ENCODE measurements at regions not wholly inside any gene's neighbourhood (a gene's known extent, or its start where the extent isn't known, plus 50 kb on each side); places are given as distances from the start of the nearest gene placed in this dataset.

DNA sequence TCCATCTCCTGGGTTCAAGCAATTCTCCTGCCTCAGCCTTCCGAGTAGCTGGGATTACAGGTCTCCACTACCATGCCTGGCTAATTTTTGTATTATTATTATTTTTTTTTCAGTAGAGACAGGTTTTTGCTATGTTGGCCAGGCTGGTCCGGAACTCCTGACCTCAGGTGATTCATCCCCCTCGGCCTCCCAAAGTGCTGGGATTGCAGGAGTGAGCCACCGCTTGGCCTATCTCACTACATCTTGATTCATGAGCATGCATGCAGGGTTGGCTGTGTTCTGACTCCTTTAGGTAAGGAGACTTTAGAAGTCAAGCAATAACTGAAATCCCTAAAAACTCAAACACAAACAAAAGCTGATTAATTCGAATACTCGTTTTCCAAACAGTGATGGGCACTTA lies 80.9 kb downstream of the GJA1 start:
- Histone ChIP-seq H3K9me3 (ENCODE audit: control insufficient read depth, insufficient read depth, low read length) (no peaks in the 10 kb centered on the region), H3K27ac (ENCODE audit: low read length) (no peak overlapping the region), H3K36me3 (ENCODE audit: control insufficient read depth, insufficient read depth, low read length) (no peaks in the 10 kb centered on the region), H3K4me1 (ENCODE audit: control insufficient read depth, insufficient read depth, low read length) (no peaks in the 10 kb centered on the region), H3K27me3 (ENCODE audit: control insufficient read depth, insufficient read depth, low read length) (no peaks in the 10 kb centered on the region), H3K4me3 (ENCODE audit: low read length) (no peak overlapping the region)
- TF ChIP-seq CTCF (IDR thresholded peaks at IDR 0.05): no peak
- Mint-ChIP-seq H3K4me3 (no peak overlapping the region), H3K4me1 (no peaks in the 10 kb centered on the region), H3K36me3 (no peaks in the 10 kb centered on the region), H3K9me3 (peaks cover 0 to 2% of the 10 kb centered on the region in 2 donors), H3K27ac (no peak overlapping the region), H3K27me3 (ENCODE audit: low read depth in 2 of 2) (no peaks in the 10 kb centered on the region)
- intact Hi-C loops (cut with micrococcal nuclease): no loop called here
- DNase-seq (no peak), ATAC-seq (no peak)
- 93% methylated on average over 3 of the region's 6 CpGs for WGBS (ENCODE audit: insufficient coverage)

DNA sequence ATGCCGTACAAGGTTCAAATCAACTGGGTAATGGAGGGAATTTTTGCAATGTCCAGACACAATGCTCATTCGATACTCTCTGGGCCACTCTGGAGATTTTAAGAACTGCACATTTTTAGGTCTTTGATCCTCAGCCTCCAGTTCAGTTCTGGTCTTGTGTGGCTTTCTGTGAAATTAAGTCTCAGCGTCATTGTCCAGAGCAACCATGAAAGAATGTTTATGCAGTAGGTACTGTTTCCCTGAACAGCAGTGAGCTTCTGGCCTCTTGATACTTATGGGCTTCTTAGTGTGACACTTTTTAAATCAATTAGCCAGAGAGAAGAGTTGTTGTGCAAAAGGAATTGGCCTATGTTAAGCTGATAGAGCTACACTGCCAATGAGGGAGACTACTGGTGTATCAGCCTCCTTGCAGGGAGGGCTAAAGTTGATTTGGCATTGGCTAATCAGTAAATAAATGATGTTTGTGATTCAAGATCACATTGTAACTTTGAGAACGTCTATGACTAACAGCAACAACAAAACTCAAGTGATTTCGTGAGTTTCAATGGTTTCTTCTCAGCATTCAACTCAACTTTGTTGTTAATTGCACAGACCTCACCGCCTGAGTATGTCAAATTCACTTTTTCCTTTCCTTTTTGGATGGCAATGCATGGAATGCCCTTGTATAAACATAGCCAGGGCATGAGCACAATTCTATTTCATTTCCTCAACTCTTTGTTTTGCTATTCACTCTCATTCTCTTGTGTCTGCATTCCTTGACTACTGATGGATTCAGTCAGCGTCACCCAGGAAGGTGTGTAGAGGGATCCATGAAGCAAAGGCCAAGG lies 85.1 kb downstream of the GJA1 start:
- H3K36me3 ChIP-seq (ENCODE audit: control insufficient read depth, insufficient read depth, low read length): no peaks in the 10 kb centered on the region
- no peak overlapping the region for H3K4me3 ChIP-seq (ENCODE audit: low read length)
- no peaks in the 10 kb centered on the region for H3K9me3 ChIP-seq (ENCODE audit: control insufficient read depth, insufficient read depth, low read length)
- H3K27me3 Mint-ChIP-seq (ENCODE audit: low read depth in 2 of 2): no peaks in the 10 kb centered on the region
- WGBS (ENCODE audit: insufficient coverage): 86% methylated on average over 7 of the region's 7 CpGs
- no peaks in the 10 kb centered on the region for H3K4me1 Mint-ChIP-seq
- no peak overlapping the region for H3K27ac ChIP-seq (ENCODE audit: low read length)
- H3K36me3 Mint-ChIP-seq: no peaks in the 10 kb centered on the region
- H3K4me3 Mint-ChIP-seq: no peak overlapping the region
- intact Hi-C loops (cut with micrococcal nuclease): no loop called here
- DNase-seq (no peak), ATAC-seq (no peak)
- TF ChIP-seq CTCF (IDR thresholded peaks at IDR 0.05): no peak
- no peak overlapping the region for H3K27ac Mint-ChIP-seq
- peaks cover 0 to 2% of the 10 kb centered on the region in 2 donors for H3K9me3 Mint-ChIP-seq
- no peaks in the 10 kb centered on the region for H3K27me3 ChIP-seq (ENCODE audit: control insufficient read depth, insufficient read depth, low read length)
- H3K4me1 ChIP-seq (ENCODE audit: control insufficient read depth, insufficient read depth, low read length): no peaks in the 10 kb centered on the region

DNA sequence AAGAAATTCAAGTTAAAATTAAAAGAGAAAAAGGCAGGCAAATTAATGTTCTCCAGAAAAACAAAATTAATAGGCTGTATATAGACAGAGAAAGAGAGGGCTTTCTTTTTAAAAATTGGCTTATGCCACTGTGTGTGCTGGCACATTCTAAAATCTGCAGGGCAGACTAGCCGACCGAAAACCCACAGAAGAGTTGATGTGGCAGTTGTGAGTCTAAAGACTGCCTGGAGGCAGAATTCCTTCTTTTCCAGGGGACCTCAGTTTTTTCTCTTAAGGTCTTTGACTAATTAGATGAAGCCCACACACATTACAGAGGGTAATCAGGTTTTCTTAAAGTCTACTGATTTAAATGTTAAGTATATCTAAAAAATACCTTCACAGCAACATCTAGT lies 85.7 kb downstream of the GJA1 start:
- H3K36me3 ChIP-seq (ENCODE audit: control insufficient read depth, insufficient read depth, low read length): no peaks in the 10 kb centered on the region
- WGBS (ENCODE audit: insufficient coverage): 89% methylated on average over 2 of the region's 2 CpGs
- H3K9me3 Mint-ChIP-seq: no peaks in the 10 kb centered on the region

More for the DNA sequence above, 85.7 kb downstream of the GJA1 start:
- H3K4me1 Mint-ChIP-seq: no peaks in the 10 kb centered on the region
- no peak for TF ChIP-seq CTCF (IDR thresholded peaks at IDR 0.05)
- no peak overlapping the region for H3K27ac ChIP-seq (ENCODE audit: low read length)
- no peak overlapping the region for H3K4me3 Mint-ChIP-seq
- no peaks in the 10 kb centered on the region for H3K27me3 Mint-ChIP-seq (ENCODE audit: low read depth in 2 of 2)
- DNase-seq (no peak), ATAC-seq (no peak)
- H3K27me3 ChIP-seq (ENCODE audit: control insufficient read depth, insufficient read depth, low read length): no peaks in the 10 kb centered on the region
- intact Hi-C loops (cut with micrococcal nuclease): no loop called here
- H3K9me3 ChIP-seq (ENCODE audit: control insufficient read depth, insufficient read depth, low read length): no peaks in the 10 kb centered on the region
- no peaks in the 10 kb centered on the region for H3K4me1 ChIP-seq (ENCODE audit: control insufficient read depth, insufficient read depth, low read length)
- no peak overlapping the region for H3K4me3 ChIP-seq (ENCODE audit: low read length)
- no peaks in the 10 kb centered on the region for H3K36me3 Mint-ChIP-seq
- no peak overlapping the region for H3K27ac Mint-ChIP-seq
